CD4-positive, alpha-beta T cell (primary cell): ENCODE measurements at regions not wholly inside any gene's neighbourhood (a gene's known extent, or its start where the extent isn't known, plus 50 kb on each side); places are given as distances from the start of the nearest gene placed in this dataset.

ENCODE experiments used
- ATAC-seq: fragments of 200-7000 bp; cut with Tn5 transposase; one replicate; pipeline ENCODE4 v1.10.0; 2022; ENCODE audit warnings: mild to moderate bottlenecking; ENCODE audit not compliant: poor library complexity
- CTCF ChIA-PET: fragments of 350-600 bp; sonication (Branson Sonifier 250); formaldehyde crosslinking; loops from one replicate; lab custom pipeline; 2021; ENCODE audit warnings: antibody characterized with exemption, inconsistent platforms; lab: Charles Lee
- POLR2A ChIA-PET: fragments of 350-600 bp; sonication (Branson Sonifier 250); formaldehyde crosslinking; loops from one replicate; lab custom pipeline; 2021; ENCODE audit warnings: antibody characterized with exemption, inconsistent platforms; lab: Charles Lee
- DNase-seq, 14 experiments: peaks; one replicate each; pipeline ENCODE4 v3.0.0-alpha.2; 2013 to 2020; ENCODE audit warnings: mixed read lengths in 2 of 14
- H3K27ac ChIP-seq, 2 donors: one replicate each; pipeline versions ENCODE4 v1.5.1 to v1.7.0; 2013; ENCODE audit warnings: low read length in 2 of 2, low read depth in 1 of 2, mild to moderate bottlenecking in 1 of 2
- H3K27me3 ChIP-seq, 2 experiments: 1 replicate in 1 of 2; 2 replicates in 1 of 2; pipeline versions ENCODE4 v1.6.1 to v1.7.0; 2013; ENCODE audit warnings: low read length in 2 of 2, control low read depth in 1 of 2, mild to moderate bottlenecking in 1 of 2, moderate library complexity in 1 of 2; ENCODE audit not compliant: insufficient read depth in 2 of 2, control insufficient read depth in 1 of 2
- H3K36me3 ChIP-seq: one replicate; pipeline ENCODE4 v1.6.1; 2013; ENCODE audit warnings: low read length, control low read depth; ENCODE audit not compliant: insufficient read depth
- H3K4me1 ChIP-seq: one replicate; pipeline ENCODE4 v1.6.1; 2013; ENCODE audit warnings: low read length, control low read depth; ENCODE audit not compliant: insufficient read depth
- H3K4me3 ChIP-seq: one replicate; pipeline ENCODE4 v1.5.1; 2013; ENCODE audit warnings: mild to moderate bottlenecking, low read length, moderate library complexity
- H3K9me3 ChIP-seq, 2 experiments: 1 replicate in 1 of 2; 2 replicates in 1 of 2; pipeline versions ENCODE4 v1.6.1 to v1.7.0; 2013; ENCODE audit warnings: low read length in 2 of 2, mild to moderate bottlenecking in 2 of 2, control low read depth in 1 of 2, moderate library complexity in 1 of 2; ENCODE audit not compliant: control insufficient read depth in 1 of 2, insufficient read depth in 1 of 2
- H3K27ac Mint-ChIP-seq: one replicate; pipeline ENCODE4 v1.8.0; 2020; ENCODE audit warnings: mixed read lengths
- H3K27me3 Mint-ChIP-seq: one replicate; pipeline ENCODE4 v1.8.0; 2021; ENCODE audit warnings: mixed read lengths
- H3K36me3 Mint-ChIP-seq: one replicate; pipeline ENCODE4 v1.8.0; 2021; ENCODE audit warnings: low read depth, mixed read lengths
- H3K4me1 Mint-ChIP-seq: one replicate; pipeline ENCODE4 v1.8.0; 2021; ENCODE audit warnings: low read depth, mixed read lengths
- H3K4me3 Mint-ChIP-seq: one replicate; pipeline ENCODE4 v1.8.0; 2020; ENCODE audit warnings: mild to moderate bottlenecking, mixed read lengths
- H3K9me3 Mint-ChIP-seq: one replicate; pipeline ENCODE4 v1.8.0; 2020; ENCODE audit warnings: mixed read lengths
- intact Hi-C, 2 experiments: fragments of 100-400 bp; cut with DNase I in 1 of 2; cut with micrococcal nuclease in 1 of 2; formaldehyde crosslinking; loops; one replicate each; pipeline versions ENCODE4 v1.15.1 to v1.9.0; 2023 to 2025; cut with DNase I, micrococcal nuclease
- TF ChIP-seq, protein P1 (sequence below): fragments of 200-600 bp; IDR thresholded peaks from one replicate; pipeline ENCODE4 v1.8.0; 2022; ENCODE audit warnings: antibody characterized with exemption, mild to moderate bottlenecking

GRCh38 chr11:98358551-98358950 lies 662.2 kb upstream of the CNTN5 start:
- TF ChIP-seq, protein P1, sequence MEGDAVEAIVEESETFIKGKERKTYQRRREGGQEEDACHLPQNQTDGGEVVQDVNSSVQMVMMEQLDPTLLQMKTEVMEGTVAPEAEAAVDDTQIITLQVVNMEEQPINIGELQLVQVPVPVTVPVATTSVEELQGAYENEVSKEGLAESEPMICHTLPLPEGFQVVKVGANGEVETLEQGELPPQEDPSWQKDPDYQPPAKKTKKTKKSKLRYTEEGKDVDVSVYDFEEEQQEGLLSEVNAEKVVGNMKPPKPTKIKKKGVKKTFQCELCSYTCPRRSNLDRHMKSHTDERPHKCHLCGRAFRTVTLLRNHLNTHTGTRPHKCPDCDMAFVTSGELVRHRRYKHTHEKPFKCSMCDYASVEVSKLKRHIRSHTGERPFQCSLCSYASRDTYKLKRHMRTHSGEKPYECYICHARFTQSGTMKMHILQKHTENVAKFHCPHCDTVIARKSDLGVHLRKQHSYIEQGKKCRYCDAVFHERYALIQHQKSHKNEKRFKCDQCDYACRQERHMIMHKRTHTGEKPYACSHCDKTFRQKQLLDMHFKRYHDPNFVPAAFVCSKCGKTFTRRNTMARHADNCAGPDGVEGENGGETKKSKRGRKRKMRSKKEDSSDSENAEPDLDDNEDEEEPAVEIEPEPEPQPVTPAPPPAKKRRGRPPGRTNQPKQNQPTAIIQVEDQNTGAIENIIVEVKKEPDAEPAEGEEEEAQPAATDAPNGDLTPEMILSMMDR, result no peak
- no peak overlapping the region for H3K27ac Mint-ChIP-seq
- Histone ChIP-seq H3K4me3 (no peak overlapping the region), H3K9me3 (peaks cover 3 to 14% of the 10 kb centered on the region in 2 experiments), H3K27me3 (no peaks in the 10 kb centered on the region), H3K36me3 (no peaks in the 10 kb centered on the region), H3K4me1 (no peaks in the 10 kb centered on the region), H3K27ac (no peak overlapping the region)
- DNase-seq (no peak), ATAC-seq (no peak)
- H3K4me3 Mint-ChIP-seq, result no peak overlapping the region
- intact Hi-C loops, result no loop called here
- no peaks in the 10 kb centered on the region for H3K4me1 Mint-ChIP-seq
- peaks cover 5% of the 10 kb centered on the region for H3K9me3 Mint-ChIP-seq
- CTCF ChIA-PET, result no interaction called here
- no peaks in the 10 kb centered on the region for H3K36me3 Mint-ChIP-seq
- POLR2A ChIA-PET, result no interaction called here
- H3K27me3 Mint-ChIP-seq, result no peaks in the 10 kb centered on the region

DNA sequence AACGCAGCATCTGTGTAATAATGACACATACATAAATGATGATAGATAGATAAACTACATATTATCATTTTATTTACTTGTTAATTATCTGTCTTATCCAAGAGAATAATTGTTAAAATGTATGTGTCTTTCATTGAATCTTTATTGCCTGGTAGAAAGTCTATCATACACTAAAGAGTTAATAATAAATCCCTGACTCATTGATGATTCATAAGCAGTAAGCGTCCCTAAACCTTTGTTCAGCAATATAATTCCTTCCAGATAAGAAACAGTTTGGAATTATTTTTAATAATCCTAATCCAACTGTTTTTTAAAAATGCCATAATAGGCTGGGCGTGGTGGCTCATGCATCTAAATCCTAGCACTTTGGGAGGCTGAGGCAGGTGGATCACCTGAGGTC lies 655.6 kb upstream of the CNTN5 start:
- ATAC-seq (no peak), DNase-seq (no peak)
- Histone ChIP-seq H3K27me3 (no peaks in the 10 kb centered on the region), H3K4me3 (no peak overlapping the region), H3K27ac (no peak overlapping the region), H3K9me3 (peaks cover 0 to 11% of the 10 kb centered on the region in 2 experiments), H3K4me1 (no peaks in the 10 kb centered on the region), H3K36me3 (no peaks in the 10 kb centered on the region)
- H3K27ac Mint-ChIP-seq, result no peak overlapping the region
- H3K36me3 Mint-ChIP-seq, result no peaks in the 10 kb centered on the region
- no peak overlapping the region for H3K4me3 Mint-ChIP-seq
- H3K9me3 Mint-ChIP-seq, result peaks cover 4% of the 10 kb centered on the region
- H3K4me1 Mint-ChIP-seq, result no peaks in the 10 kb centered on the region
- TF ChIP-seq, protein P1, result no peak
- ChIA-PET CTCF (no interaction called here), POLR2A (no interaction called here)
- intact Hi-C loops, result no loop called here
- H3K27me3 Mint-ChIP-seq, result no peaks in the 10 kb centered on the region

GRCh38 chr11:98365941-98366340 lies 654.8 kb upstream of the CNTN5 start:
- H3K9me3 Mint-ChIP-seq, result peaks cover 4% of the 10 kb centered on the region
- Histone ChIP-seq H3K27me3 (no peaks in the 10 kb centered on the region), H3K36me3 (no peaks in the 10 kb centered on the region), H3K4me1 (no peaks in the 10 kb centered on the region), H3K27ac (no peak overlapping the region), H3K9me3 (peaks cover 0 to 12% of the 10 kb centered on the region in 2 experiments), H3K4me3 (no peak overlapping the region)
- H3K27me3 Mint-ChIP-seq, result no peaks in the 10 kb centered on the region
- CTCF ChIA-PET, result no interaction called here
- POLR2A ChIA-PET, result no interaction called here
- H3K36me3 Mint-ChIP-seq, result no peaks in the 10 kb centered on the region
- H3K4me3 Mint-ChIP-seq, result no peak overlapping the region
- intact Hi-C loops, result no loop called here
- no peak for ATAC-seq
- TF ChIP-seq, protein P1, result no peak
- no peaks in the 10 kb centered on the region for H3K4me1 Mint-ChIP-seq
- no peak for DNase-seq
- no peak overlapping the region for H3K27ac Mint-ChIP-seq
